ENCODE measurements at regions not wholly inside any gene's neighbourhood (a gene's known extent, or its start where the extent isn't known, plus 50 kb on each side); places are given as distances from the start of the nearest gene placed in this dataset.

- FAIRE-seq, result no peak
- no peak overlapping the region for H3K4me3 ChIP-seq (ENCODE audit: low read depth in 1 of 3, low read length in 3 of 3)
- no peaks in the 10 kb centered on the region for H3K36me3 ChIP-seq (ENCODE audit: control insufficient read depth in 3 of 3, insufficient read depth in 2 of 3, low read depth in 1 of 3, low read length in 3 of 3)
- no peaks in the 10 kb centered on the region for H3K4me1 ChIP-seq (ENCODE audit: control insufficient read depth in 3 of 3, insufficient read depth in 2 of 3, low read depth in 1 of 3, low read length in 2 of 3)
- no peak for DNase-seq
- no peaks in the 10 kb centered on the region for H3K27me3 ChIP-seq (ENCODE audit: control insufficient read depth in 3 of 3, insufficient read depth in 3 of 3, low read length in 3 of 3)
- no peak overlapping the region for H3K27ac ChIP-seq (ENCODE audit: low read depth in 1 of 3, low read length in 2 of 3)
- H3K9me3 ChIP-seq (ENCODE audit: control insufficient read depth in 2 of 2, insufficient read depth in 1 of 2, low read depth in 1 of 2, low read length in 1 of 2), result no peaks in the 10 kb centered on the region
- WGBS, 3 donors, result 24 to 37% (median 34%) methylated on average over 3 of the region's 3 CpGs
Observed at GRCh38 chr7:41134300-41135255, 568.3 kb downstream of the INHBA start.

GRCh38 chr7:41133690-41134299 is 569.1 kb downstream of the INHBA start:
- no peaks in the 10 kb centered on the region for H3K27me3 ChIP-seq (ENCODE audit: control insufficient read depth in 3 of 3, insufficient read depth in 3 of 3, low read length in 3 of 3)
- no peak overlapping the region for H3K4me3 ChIP-seq (ENCODE audit: low read depth in 1 of 3, low read length in 3 of 3)
- no peak for DNase-seq
- no peak for FAIRE-seq
- H3K36me3 ChIP-seq (ENCODE audit: control insufficient read depth in 3 of 3, insufficient read depth in 2 of 3, low read depth in 1 of 3, low read length in 3 of 3), result no peaks in the 10 kb centered on the region
- 83 to 87% (median 83%) methylated on average over 10 of the region's 10 CpGs for WGBS, 3 donors
- H3K4me1 ChIP-seq (ENCODE audit: control insufficient read depth in 3 of 3, insufficient read depth in 2 of 3, low read depth in 1 of 3, low read length in 2 of 3), result no peaks in the 10 kb centered on the region
- H3K9me3 ChIP-seq (ENCODE audit: control insufficient read depth in 2 of 2, insufficient read depth in 1 of 2, low read depth in 1 of 2, low read length in 1 of 2), result no peaks in the 10 kb centered on the region
- no peak overlapping the region for H3K27ac ChIP-seq (ENCODE audit: low read depth in 1 of 3, low read length in 2 of 3)

DNA sequence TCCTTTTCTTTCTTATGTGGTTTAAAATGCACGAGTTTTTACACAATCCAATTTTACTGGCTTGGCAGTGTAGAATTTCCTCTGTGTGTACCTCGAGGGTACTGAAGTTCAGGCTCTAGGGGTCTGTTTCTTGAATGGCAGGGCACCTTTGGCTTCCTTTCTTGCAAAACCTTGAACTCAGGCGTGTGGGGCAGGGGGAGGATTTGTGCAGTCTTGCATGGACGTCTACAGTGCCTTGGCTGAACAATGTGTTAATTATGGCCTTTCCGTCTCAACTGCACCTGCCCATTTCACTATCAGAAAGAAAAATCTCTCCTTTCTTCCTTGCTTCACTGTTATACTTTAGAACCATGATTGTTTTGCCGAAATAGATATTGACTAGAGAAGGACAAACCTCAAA is 570.9 kb downstream of the INHBA start:
- Histone ChIP-seq H3K36me3 (ENCODE audit: control insufficient read depth in 3 of 3, insufficient read depth in 2 of 3, low read depth in 1 of 3, low read length in 3 of 3) (no peaks in the 10 kb centered on the region), H3K9me3 (ENCODE audit: control insufficient read depth in 2 of 2, insufficient read depth in 1 of 2, low read depth in 1 of 2, low read length in 1 of 2) (no peaks in the 10 kb centered on the region), H3K4me3 (ENCODE audit: low read depth in 1 of 3, low read length in 3 of 3) (no peak overlapping the region), H3K27me3 (ENCODE audit: control insufficient read depth in 3 of 3, insufficient read depth in 3 of 3, low read length in 3 of 3) (no peaks in the 10 kb centered on the region), H3K27ac (ENCODE audit: low read depth in 1 of 3, low read length in 2 of 3) (no peak overlapping the region), H3K4me1 (ENCODE audit: control insufficient read depth in 3 of 3, insufficient read depth in 2 of 3, low read depth in 1 of 3, low read length in 2 of 3) (no peaks in the 10 kb centered on the region)
- FAIRE-seq (no peak), DNase-seq (no peak)
- 41 to 69% (median 57%) methylated on average over 6 of the region's 6 CpGs for WGBS, 3 donors

- no peak for FAIRE-seq
- Histone ChIP-seq H3K4me1 (ENCODE audit: control insufficient read depth in 3 of 3, insufficient read depth in 2 of 3, low read depth in 1 of 3, low read length in 2 of 3) (no peaks in the 10 kb centered on the region), H3K9me3 (ENCODE audit: control insufficient read depth in 2 of 2, insufficient read depth in 1 of 2, low read depth in 1 of 2, low read length in 1 of 2) (no peaks in the 10 kb centered on the region), H3K36me3 (ENCODE audit: control insufficient read depth in 3 of 3, insufficient read depth in 2 of 3, low read depth in 1 of 3, low read length in 3 of 3) (no peaks in the 10 kb centered on the region), H3K4me3 (ENCODE audit: low read depth in 1 of 3, low read length in 3 of 3) (no peak overlapping the region), H3K27me3 (ENCODE audit: control insufficient read depth in 3 of 3, insufficient read depth in 3 of 3, low read length in 3 of 3) (no peaks in the 10 kb centered on the region), H3K27ac (ENCODE audit: low read depth in 1 of 3, low read length in 2 of 3) (no peak overlapping the region)
- DNase-seq, result no peak
- WGBS, 3 donors, result 81 to 83% (median 82%) methylated on average over 10 of the region's 10 CpGs
Observed at GRCh38 chr7:41130561-41131236, 572.2 kb downstream of the INHBA start.

- H3K36me3 ChIP-seq (ENCODE audit: control insufficient read depth in 3 of 3, insufficient read depth in 2 of 3, low read depth in 1 of 3, low read length in 3 of 3), result no peaks in the 10 kb centered on the region
- no peaks in the 10 kb centered on the region for H3K27me3 ChIP-seq (ENCODE audit: control insufficient read depth in 3 of 3, insufficient read depth in 3 of 3, low read length in 3 of 3)
- DNase-seq (no peak), FAIRE-seq (no peak)
- WGBS, 3 donors, result 78 to 84% (median 82%) methylated on average over 5 of the region's 5 CpGs
- no peaks in the 10 kb centered on the region for H3K9me3 ChIP-seq (ENCODE audit: control insufficient read depth in 2 of 2, insufficient read depth in 1 of 2, low read depth in 1 of 2, low read length in 1 of 2)
- H3K4me3 ChIP-seq (ENCODE audit: low read depth in 1 of 3, low read length in 3 of 3), result no peak overlapping the region
- no peaks in the 10 kb centered on the region for H3K4me1 ChIP-seq (ENCODE audit: control insufficient read depth in 3 of 3, insufficient read depth in 2 of 3, low read depth in 1 of 3, low read length in 2 of 3)
- H3K27ac ChIP-seq (ENCODE audit: low read depth in 1 of 3, low read length in 2 of 3), result no peak overlapping the region
Observed at GRCh38 chr7:41130086-41130485, 572.8 kb downstream of the INHBA start.

- FAIRE-seq (no peak), DNase-seq (no peak)
- no peak overlapping the region for H3K27ac ChIP-seq (ENCODE audit: low read depth in 1 of 3, low read length in 2 of 3)
- 68 to 77% (median 74%) methylated on average over 2 of the region's 2 CpGs for WGBS, 3 donors
- no peak overlapping the region for H3K4me3 ChIP-seq (ENCODE audit: low read depth in 1 of 3, low read length in 3 of 3)
- H3K36me3 ChIP-seq (ENCODE audit: control insufficient read depth in 3 of 3, insufficient read depth in 2 of 3, low read depth in 1 of 3, low read length in 3 of 3), result no peaks in the 10 kb centered on the region
- no peaks in the 10 kb centered on the region for H3K27me3 ChIP-seq (ENCODE audit: control insufficient read depth in 3 of 3, insufficient read depth in 3 of 3, low read length in 3 of 3)
- H3K4me1 ChIP-seq (ENCODE audit: control insufficient read depth in 3 of 3, insufficient read depth in 2 of 3, low read depth in 1 of 3, low read length in 2 of 3), result no peaks in the 10 kb centered on the region
- H3K9me3 ChIP-seq (ENCODE audit: control insufficient read depth in 2 of 2, insufficient read depth in 1 of 2, low read depth in 1 of 2, low read length in 1 of 2), result no peaks in the 10 kb centered on the region
Observed at GRCh38 chr7:41125343-41125742, 577.5 kb downstream of the INHBA start.

GRCh38 chr7:41122256-41122987 is 580.5 kb downstream of the INHBA start:
- WGBS, 3 donors, result 11 to 28% (median 21%) methylated on average over 4 of the region's 4 CpGs
- FAIRE-seq (no peak), DNase-seq (no peak)
- Histone ChIP-seq H3K4me3 (ENCODE audit: low read depth in 1 of 3, low read length in 3 of 3) (no peak overlapping the region), H3K9me3 (ENCODE audit: control insufficient read depth in 2 of 2, insufficient read depth in 1 of 2, low read depth in 1 of 2, low read length in 1 of 2) (no peaks in the 10 kb centered on the region), H3K27me3 (ENCODE audit: control insufficient read depth in 3 of 3, insufficient read depth in 3 of 3, low read length in 3 of 3) (no peaks in the 10 kb centered on the region), H3K27ac (ENCODE audit: low read depth in 1 of 3, low read length in 2 of 3) (no peak overlapping the region), H3K4me1 (ENCODE audit: control insufficient read depth in 3 of 3, insufficient read depth in 2 of 3, low read depth in 1 of 3, low read length in 2 of 3) (no peaks in the 10 kb centered on the region), H3K36me3 (ENCODE audit: control insufficient read depth in 3 of 3, insufficient read depth in 2 of 3, low read depth in 1 of 3, low read length in 3 of 3) (no peaks in the 10 kb centered on the region)

DNA sequence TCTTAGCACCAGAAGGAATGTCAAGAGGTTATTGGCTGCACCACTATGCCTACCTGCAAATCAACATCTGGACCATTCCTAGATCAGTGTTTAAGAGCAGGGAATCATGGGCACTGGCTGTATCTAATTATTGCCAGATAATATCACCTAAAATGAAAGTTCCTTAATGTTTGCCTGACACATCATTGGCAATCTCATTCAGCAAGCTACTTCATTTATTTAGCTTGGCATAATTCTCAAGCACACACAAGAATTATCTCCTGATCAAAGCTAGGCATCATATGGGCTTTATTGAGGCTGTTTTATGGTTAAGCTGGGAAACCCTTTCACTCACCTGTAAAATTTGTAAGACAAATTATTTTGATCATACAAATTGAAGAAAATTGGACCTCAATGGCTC is 581.7 kb downstream of the INHBA start:
- FAIRE-seq (no peak), DNase-seq (no peak)

More for the DNA sequence above, 581.7 kb downstream of the INHBA start:
- H3K36me3 ChIP-seq (ENCODE audit: control insufficient read depth in 3 of 3, insufficient read depth in 2 of 3, low read depth in 1 of 3, low read length in 3 of 3), result no peaks in the 10 kb centered on the region
- no peaks in the 10 kb centered on the region for H3K4me1 ChIP-seq (ENCODE audit: control insufficient read depth in 3 of 3, insufficient read depth in 2 of 3, low read depth in 1 of 3, low read length in 2 of 3)
- H3K27ac ChIP-seq (ENCODE audit: low read depth in 1 of 3, low read length in 2 of 3), result no peak overlapping the region
- no peaks in the 10 kb centered on the region for H3K9me3 ChIP-seq (ENCODE audit: control insufficient read depth in 2 of 2, insufficient read depth in 1 of 2, low read depth in 1 of 2, low read length in 1 of 2)
- H3K27me3 ChIP-seq (ENCODE audit: control insufficient read depth in 3 of 3, insufficient read depth in 3 of 3, low read length in 3 of 3), result no peaks in the 10 kb centered on the region
- H3K4me3 ChIP-seq (ENCODE audit: low read depth in 1 of 3, low read length in 3 of 3), result no peak overlapping the region
